DND-41 (cell line): ENCODE measurements at regions not wholly inside any gene's neighbourhood (a gene's known extent, or its start where the extent isn't known, plus 50 kb on each side); places are given as distances from the start of the nearest gene placed in this dataset.

Source experiments
- ATAC-seq: fragments of 200-7000 bp; cut with Tn5 transposase; 3 replicates; pipeline ENCODE4 v1.9.1; 2021; ENCODE audit warnings: low read depth; ENCODE audit not compliant: insufficient read depth
- DNase-seq: peaks from one replicate; pipeline ENCODE4 v3.0.0-alpha.2; 2020
- H2AFZ ChIP-seq: 2 replicates; pipeline ENCODE4 v1.6.0; 2012; ENCODE audit warnings: low read depth, low read length
- H3K27ac ChIP-seq: 2 replicates; pipeline ENCODE4 v1.5.1; 2012; ENCODE audit warnings: low read length, inconsistent platforms
- H3K27me3 ChIP-seq: fragments of 200-600 bp; sonication (generic); 2 replicates; pipeline ENCODE4 v1.6.0; 2012; ENCODE audit warnings: low read length, mild to moderate bottlenecking, inconsistent platforms; ENCODE audit not compliant: insufficient read depth, poor library complexity
- H3K36me3 ChIP-seq: 2 replicates; pipeline ENCODE4 v1.5.1; 2012; ENCODE audit warnings: low read length, inconsistent platforms; ENCODE audit not compliant: insufficient read depth
- H3K4me1 ChIP-seq: 2 replicates; pipeline ENCODE4 v1.5.1; 2012; ENCODE audit warnings: mild to moderate bottlenecking, low read length; ENCODE audit not compliant: insufficient read depth
- H3K4me2 ChIP-seq: 2 replicates; pipeline ENCODE4 v1.6.0; 2012; ENCODE audit warnings: mild to moderate bottlenecking, moderate library complexity, low read length, inconsistent platforms; ENCODE audit not compliant: insufficient read depth
- H3K4me3 ChIP-seq, 2 experiments: fragments of 200-600 bp in 1 of 2; shearing (Covaris generic) in 1 of 2; 2 replicates each; pipeline ENCODE4 v1.5.1; 2012 to 2016; ENCODE audit warnings: inconsistent platforms in 2 of 2, low read length in 2 of 2, mild to moderate bottlenecking in 2 of 2, low read depth in 1 of 2, moderate library complexity in 1 of 2
- H3K79me2 ChIP-seq: 2 replicates; pipeline ENCODE4 v1.6.0; 2012; ENCODE audit warnings: low read length, inconsistent platforms; ENCODE audit not compliant: insufficient read depth
- H3K9ac ChIP-seq: 2 replicates; pipeline ENCODE4 v1.6.0; 2012; ENCODE audit warnings: low read depth, mild to moderate bottlenecking, inconsistent platforms, low read length, moderate library complexity
- H3K9me3 ChIP-seq: 2 replicates; pipeline ENCODE4 v1.5.1; 2012; ENCODE audit warnings: low read length, moderate library complexity, mild to moderate bottlenecking, inconsistent platforms; ENCODE audit not compliant: insufficient read depth, severe bottlenecking
- H4K20me1 ChIP-seq: 2 replicates; pipeline ENCODE4 v1.6.0; 2012; ENCODE audit warnings: low read length; ENCODE audit not compliant: insufficient read depth
- CTCF ChIP-seq: IDR thresholded peaks from 2 replicates; pipeline ENCODE4 v1.5.1; 2012; ENCODE audit warnings: borderline replicate concordance, low read length, moderate library complexity, mild to moderate bottlenecking; ENCODE audit not compliant: poor library complexity, severe bottlenecking; ENCODE audit errors: extremely low read depth
- EZH2 ChIP-seq: IDR thresholded peaks from 3 replicates; pipeline ENCODE4 v1.6.1; 2012; ENCODE audit warnings: borderline replicate concordance, low read depth, mild to moderate bottlenecking, moderate library complexity, low read length, inconsistent platforms; ENCODE audit not compliant: severe bottlenecking

DNA sequence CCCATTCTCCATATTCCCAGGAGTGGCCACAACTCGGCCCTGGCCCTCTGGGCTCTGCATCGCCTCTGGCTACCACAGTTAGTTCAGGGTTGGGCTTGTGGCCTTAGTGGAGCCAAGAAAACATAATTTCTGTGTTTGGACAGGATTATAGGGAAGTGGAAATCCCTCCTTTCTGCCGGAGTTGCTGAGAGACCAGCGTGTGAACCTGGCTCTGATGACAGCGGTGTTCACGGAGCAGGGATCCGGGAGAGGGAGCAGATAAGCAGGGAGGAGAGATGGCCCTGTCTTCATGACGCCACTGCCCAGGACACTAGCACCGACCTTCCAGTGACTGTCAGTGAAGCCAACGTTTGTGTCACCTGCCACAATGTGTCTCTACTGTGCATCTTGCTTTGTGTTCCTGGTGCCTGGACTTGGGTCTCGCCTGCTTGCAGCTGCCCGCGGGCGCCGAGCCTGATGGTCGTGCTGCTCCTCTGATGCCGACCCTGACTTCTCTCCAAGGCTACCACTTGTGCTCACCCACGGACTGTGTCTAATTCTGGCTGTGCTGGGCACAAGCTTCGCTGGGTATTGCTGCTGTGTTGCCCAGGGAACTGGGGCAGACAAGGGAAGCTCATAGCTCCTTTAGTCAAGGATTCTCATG, 67.0 kb upstream of the VIPR2 start:
- no peak for TF ChIP-seq CTCF
- TF ChIP-seq EZH2, result no peak
- Histone ChIP-seq H3K27ac (no peak overlapping the region), H3K9ac (no peak overlapping the region), H3K4me3 (no peak overlapping the region), H2AFZ (no peak overlapping the region), H3K27me3 (no peaks in the 10 kb centered on the region), H3K4me2 (no peak overlapping the region), H3K36me3 (no peaks in the 10 kb centered on the region), H3K9me3 (no peaks in the 10 kb centered on the region), H3K79me2 (no peaks in the 10 kb centered on the region), H4K20me1 (no peaks in the 10 kb centered on the region), H3K4me1 (peaks cover 35% of the 10 kb centered on the region)
- ATAC-seq, result no peak
- no peak for DNase-seq

- Histone ChIP-seq H3K79me2 (no peaks in the 10 kb centered on the region), H3K4me3 (no peak overlapping the region), H4K20me1 (no peaks in the 10 kb centered on the region), H3K9ac (no peak overlapping the region), H3K9me3 (no peaks in the 10 kb centered on the region), H3K36me3 (no peaks in the 10 kb centered on the region), H3K27me3 (no peaks in the 10 kb centered on the region), H3K4me2 (no peak overlapping the region), H3K27ac (no peak overlapping the region), H3K4me1 (peaks cover 35% of the 10 kb centered on the region), H2AFZ (no peak overlapping the region)
- no peak for DNase-seq
- no peak for ATAC-seq
- no peak for TF ChIP-seq EZH2
- no peak for TF ChIP-seq CTCF
Observed at GRCh38 chr7:159210581-159211235, 66.0 kb upstream of the VIPR2 start.

DNA sequence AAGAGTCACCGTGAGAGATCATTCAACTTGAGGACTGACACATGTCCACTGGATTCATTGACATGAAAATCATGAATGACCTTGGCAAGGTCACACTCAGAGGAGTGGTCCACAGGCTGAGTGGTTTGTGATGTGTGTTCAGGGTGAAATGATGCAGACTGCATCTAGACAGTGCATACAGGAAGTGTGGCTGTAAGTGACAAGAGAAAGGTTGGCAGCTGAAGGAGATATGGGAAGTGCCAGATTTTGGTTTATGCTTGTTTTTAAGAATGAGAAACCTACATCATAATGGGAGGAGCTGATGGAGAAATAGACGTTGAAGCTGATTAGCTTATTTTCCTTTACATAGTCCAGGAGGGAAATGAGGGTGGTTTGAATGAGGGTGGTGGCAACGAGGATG, 64.8 kb upstream of the VIPR2 start:
- no peaks in the 10 kb centered on the region for H3K79me2 ChIP-seq
- H3K27ac ChIP-seq, result peak overlapping the region; percentile 67
- peak overlapping the region; percentile 17; the same call in 1 of the 2 replicates for H3K4me2 ChIP-seq
- H3K9ac ChIP-seq, result no peak overlapping the region
- peak overlapping the region; percentile 49 for H2AFZ ChIP-seq
- TF ChIP-seq EZH2 (no peak), CTCF (no peak)
- no peaks in the 10 kb centered on the region for H3K9me3 ChIP-seq
- H3K27me3 ChIP-seq, result no peaks in the 10 kb centered on the region
- H3K36me3 ChIP-seq, result no peaks in the 10 kb centered on the region
- no peak overlapping the region for H3K4me3 ChIP-seq
- H3K4me1 ChIP-seq, result peaks cover 35% of the 10 kb centered on the region
- DNase-seq, result peak; percentile 33
- H4K20me1 ChIP-seq, result no peaks in the 10 kb centered on the region
- ATAC-seq, result peak; percentile 84
